Uterus (tissue), 3 donors: ENCODE measurements at regions not wholly inside any gene's neighbourhood (a gene's known extent, or its start where the extent isn't known, plus 50 kb on each side); places are given as distances from the start of the nearest gene placed in this dataset.
A peak's percentile ranks its signal among the peaks of the same experiment; 100 is the strongest.

Experiments used
- DNase-seq, 2 donors: peaks; one replicate each; pipeline ENCODE4 v3.0.0-alpha.2; 2019 to 2020
- H3K27ac ChIP-seq, 2 donors: fragments of 200-600 bp; sonication (generic); 1 replicate in 1 of 2; 2 replicates in 1 of 2; pipeline ENCODE4 v1.5.1; 2016 to 2018
- H3K27me3 ChIP-seq, 2 donors: fragments of 200-600 bp; sonication (generic); one replicate each; pipeline ENCODE4 v1.5.1; 2018 to 2019; ENCODE audit warnings: control low read depth in 1 of 2
- H3K36me3 ChIP-seq, 2 donors: fragments of 200-600 bp; sonication (generic); one replicate each; pipeline ENCODE4 v1.5.1; 2019; ENCODE audit warnings: control low read depth in 1 of 2
- H3K4me1 ChIP-seq, 2 donors: fragments of 200-600 bp; sonication (generic); one replicate each; pipeline ENCODE4 v1.5.1; 2018 to 2019; ENCODE audit warnings: control low read depth in 1 of 2
- H3K4me3 ChIP-seq, 2 donors: fragments of 200-600 bp; sonication (generic); 1 replicate in 1 of 2; 2 replicates in 1 of 2; pipeline ENCODE4 v1.5.1; 2018 to 2019; ENCODE audit warnings: mild to moderate bottlenecking in 1 of 2
- H3K9me3 ChIP-seq, 2 donors: fragments of 200-600 bp; sonication (generic); one replicate each; pipeline ENCODE4 v1.5.1; 2019; ENCODE audit warnings: control low read depth in 1 of 2
- CTCF ChIP-seq, 4 experiments: fragments of 200-600 bp in 2 of 4; fragments of 450-650 bp in 2 of 4; sonication (generic) in 2 of 4; IDR thresholded peaks; one replicate each; pipeline ENCODE4 v1.5.1; 2016 to 2019; ENCODE audit warnings: antibody characterized with exemption in 4 of 4, mild to moderate bottlenecking in 2 of 4, moderate library complexity in 1 of 4
- POLR2A ChIP-seq, 2 donors: fragments of 450-650 bp; IDR thresholded peaks; one replicate each; pipeline ENCODE4 v1.6.1; 2016; ENCODE audit warnings: antibody characterized with exemption in 2 of 2, mild to moderate bottlenecking in 1 of 2, moderate library complexity in 1 of 2
- intact Hi-C: fragments of 100-400 bp; cut with DNase I; formaldehyde crosslinking; loops from one replicate; pipeline ENCODE4 v1.15.1; 2023; ENCODE audit warnings: low total_unique reads
- donor health status: DM: yes; HTN: yes; CAD: no.

- H3K4me3 ChIP-seq = no peak overlapping the region
- H3K4me1 ChIP-seq = no peaks in the 10 kb centered on the region
- no peak for TF ChIP-seq POLR2A (IDR thresholded peaks at IDR 0.05)
- intact Hi-C loops = no loop called here
- H3K27ac ChIP-seq = no peak overlapping the region
- H3K36me3 ChIP-seq = no peaks in the 10 kb centered on the region
- H3K9me3 ChIP-seq = no peaks in the 10 kb centered on the region
- no peak for DNase-seq
- no peaks in the 10 kb centered on the region for H3K27me3 ChIP-seq
These were observed 882.7 kb downstream of the BRD1 start for GRCh38 chr22:48944751-48945620.

GRCh38 chr22:48944433-48944750 lies 883.3 kb downstream of the BRD1 start:
- H3K9me3 ChIP-seq = no peaks in the 10 kb centered on the region
- TF ChIP-seq CTCF (IDR thresholded peaks at IDR 0.05) (no peak), POLR2A (IDR thresholded peaks at IDR 0.05) (no peak)
- DNase-seq = no peak
- H3K4me3 ChIP-seq = no peak overlapping the region
- H3K27me3 ChIP-seq = no peaks in the 10 kb centered on the region
- intact Hi-C loops = no loop called here
- H3K36me3 ChIP-seq = no peaks in the 10 kb centered on the region
- no peak overlapping the region for H3K27ac ChIP-seq
- H3K4me1 ChIP-seq = no peaks in the 10 kb centered on the region

- Histone ChIP-seq H3K36me3 (no peaks in the 10 kb centered on the region), H3K27me3 (no peaks in the 10 kb centered on the region), H3K27ac (no peak overlapping the region), H3K4me1 (no peaks in the 10 kb centered on the region), H3K9me3 (no peaks in the 10 kb centered on the region), H3K4me3 (no peak overlapping the region)
- intact Hi-C loops = no loop called here
- TF ChIP-seq CTCF (IDR thresholded peaks at IDR 0.05) (peak in 1 of 4 experiments; percentile 12), POLR2A (IDR thresholded peaks at IDR 0.05) (no peak)
- no peak for DNase-seq
These were observed 883.9 kb downstream of the BRD1 start for GRCh38 chr22:48943567-48944432.

GRCh38 chr22:48942698-48943566 lies 884.7 kb downstream of the BRD1 start:
- Histone ChIP-seq H3K36me3 (no peaks in the 10 kb centered on the region), H3K4me3 (no peak overlapping the region), H3K27ac (no peak overlapping the region), H3K27me3 (no peaks in the 10 kb centered on the region), H3K9me3 (no peaks in the 10 kb centered on the region), H3K4me1 (no peaks in the 10 kb centered on the region)
- TF ChIP-seq POLR2A (IDR thresholded peaks at IDR 0.05) (no peak), CTCF (IDR thresholded peaks at IDR 0.05) (no peak)
- intact Hi-C loops = no loop called here
- DNase-seq = no peak

GRCh38 chr22:48941903-48942575 lies 885.6 kb downstream of the BRD1 start:
- Histone ChIP-seq H3K9me3 (no peaks in the 10 kb centered on the region), H3K36me3 (no peaks in the 10 kb centered on the region), H3K4me3 (no peak overlapping the region), H3K4me1 (no peaks in the 10 kb centered on the region), H3K27ac (no peak overlapping the region), H3K27me3 (no peaks in the 10 kb centered on the region)
- no peak for DNase-seq
- intact Hi-C loops = no loop called here
- TF ChIP-seq CTCF (IDR thresholded peaks at IDR 0.05) (no peak), POLR2A (IDR thresholded peaks at IDR 0.05) (no peak)
